GM12872 (cell line): ENCODE measurements at regions not wholly inside any gene's neighbourhood (a gene's known extent, or its start where the extent isn't known, plus 50 kb on each side); places are given as distances from the start of the nearest gene placed in this dataset.

Source experiments
- TF ChIP-seq, protein P1 (sequence below): IDR thresholded peaks from 3 replicates; pipeline ENCODE4 v1.5.1; 2011; ENCODE audit warnings: low read depth, mild to moderate bottlenecking, low read length, moderate library complexity; ENCODE audit not compliant: insufficient read depth

DNA sequence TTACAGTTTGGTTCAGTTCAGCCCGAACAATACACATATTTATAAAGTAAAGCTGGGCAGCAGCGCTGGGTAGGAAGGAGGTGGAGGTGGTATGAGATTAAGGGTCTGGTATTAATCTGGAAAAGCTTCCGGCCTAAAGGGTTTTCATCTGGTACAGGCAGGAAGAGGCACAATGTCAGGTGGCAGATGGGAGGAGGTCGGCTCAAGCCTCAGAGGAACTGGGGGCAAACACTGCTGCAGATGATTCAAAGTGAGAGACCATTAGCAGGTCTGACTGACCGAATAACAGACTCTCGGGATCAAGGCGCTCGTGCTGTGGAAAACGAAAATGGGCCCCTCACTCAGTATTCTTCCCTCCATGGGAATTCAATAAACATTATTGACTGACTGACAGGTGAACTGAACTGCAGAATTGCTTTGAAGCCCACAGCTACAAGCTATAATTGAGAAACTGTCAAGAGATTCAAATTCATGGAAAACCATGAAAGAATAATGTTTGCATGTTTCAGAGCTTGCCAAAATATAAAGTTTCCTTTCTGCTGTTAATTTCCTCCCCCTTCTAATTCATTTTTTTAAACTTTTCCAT lies 75.3 kb downstream of the TMEM167A start:
- TF ChIP-seq, protein P1, sequence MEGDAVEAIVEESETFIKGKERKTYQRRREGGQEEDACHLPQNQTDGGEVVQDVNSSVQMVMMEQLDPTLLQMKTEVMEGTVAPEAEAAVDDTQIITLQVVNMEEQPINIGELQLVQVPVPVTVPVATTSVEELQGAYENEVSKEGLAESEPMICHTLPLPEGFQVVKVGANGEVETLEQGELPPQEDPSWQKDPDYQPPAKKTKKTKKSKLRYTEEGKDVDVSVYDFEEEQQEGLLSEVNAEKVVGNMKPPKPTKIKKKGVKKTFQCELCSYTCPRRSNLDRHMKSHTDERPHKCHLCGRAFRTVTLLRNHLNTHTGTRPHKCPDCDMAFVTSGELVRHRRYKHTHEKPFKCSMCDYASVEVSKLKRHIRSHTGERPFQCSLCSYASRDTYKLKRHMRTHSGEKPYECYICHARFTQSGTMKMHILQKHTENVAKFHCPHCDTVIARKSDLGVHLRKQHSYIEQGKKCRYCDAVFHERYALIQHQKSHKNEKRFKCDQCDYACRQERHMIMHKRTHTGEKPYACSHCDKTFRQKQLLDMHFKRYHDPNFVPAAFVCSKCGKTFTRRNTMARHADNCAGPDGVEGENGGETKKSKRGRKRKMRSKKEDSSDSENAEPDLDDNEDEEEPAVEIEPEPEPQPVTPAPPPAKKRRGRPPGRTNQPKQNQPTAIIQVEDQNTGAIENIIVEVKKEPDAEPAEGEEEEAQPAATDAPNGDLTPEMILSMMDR, result no peak

DNA sequence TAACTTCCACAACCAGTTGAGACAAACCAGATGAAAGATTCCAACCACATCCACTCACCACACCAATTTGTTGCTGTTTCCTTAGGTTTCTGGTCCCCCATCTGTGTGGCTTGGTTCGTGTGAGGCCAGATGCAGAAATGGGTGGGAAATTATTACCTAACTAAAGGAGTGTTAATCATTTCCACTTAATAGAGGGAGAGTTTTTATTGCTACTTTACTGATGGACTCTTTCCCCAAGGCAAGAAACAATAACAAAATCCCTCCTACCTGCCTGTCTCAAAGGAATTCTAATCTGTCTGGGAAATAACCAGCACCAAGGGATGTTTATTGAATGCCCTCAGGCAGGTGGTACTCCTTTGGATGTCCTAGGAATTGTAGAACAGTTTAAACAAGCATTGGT lies 76.3 kb downstream of the TMEM167A start:
- TF ChIP-seq, protein P1, result no peak

DNA sequence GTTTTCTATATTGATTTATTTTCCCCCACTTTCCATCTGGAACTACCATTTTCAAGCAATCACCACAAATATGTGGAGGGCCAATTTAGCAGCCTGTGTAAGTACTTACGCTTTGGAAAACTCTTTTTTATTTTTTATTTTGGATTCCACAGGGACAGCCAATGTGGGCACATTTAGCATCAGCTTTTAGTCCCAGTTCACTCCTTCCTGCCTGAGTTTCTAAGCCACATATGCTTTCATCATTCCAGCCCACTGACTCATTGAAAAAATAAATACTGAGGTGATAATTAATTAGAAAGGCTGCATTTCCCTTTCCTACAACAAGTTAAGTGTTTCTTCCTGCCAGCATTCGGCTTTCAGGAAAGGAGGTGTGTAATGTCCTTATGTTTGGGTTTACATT lies 76.8 kb downstream of the TMEM167A start:
- TF ChIP-seq, protein P1, result no peak

DNA sequence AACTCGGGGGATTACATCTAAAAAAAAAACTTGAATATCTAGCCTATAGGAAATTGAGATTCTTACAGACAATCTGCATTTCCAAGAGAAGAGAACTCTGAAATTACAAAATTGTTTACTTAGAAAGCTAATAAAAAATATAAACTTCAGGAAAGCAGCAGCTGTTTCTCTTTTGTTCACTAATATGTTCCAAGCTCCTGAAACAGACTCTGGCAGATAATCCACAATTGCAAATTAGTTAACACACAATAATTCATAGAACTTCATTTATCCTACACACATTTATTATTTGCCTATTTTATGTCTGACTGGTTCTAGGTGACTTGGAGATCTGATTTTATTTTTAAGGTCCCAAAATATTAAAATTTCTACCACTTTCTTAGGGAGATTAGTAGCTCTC lies 83.8 kb downstream of the TMEM167A start:
- TF ChIP-seq, protein P1, result no peak

DNA sequence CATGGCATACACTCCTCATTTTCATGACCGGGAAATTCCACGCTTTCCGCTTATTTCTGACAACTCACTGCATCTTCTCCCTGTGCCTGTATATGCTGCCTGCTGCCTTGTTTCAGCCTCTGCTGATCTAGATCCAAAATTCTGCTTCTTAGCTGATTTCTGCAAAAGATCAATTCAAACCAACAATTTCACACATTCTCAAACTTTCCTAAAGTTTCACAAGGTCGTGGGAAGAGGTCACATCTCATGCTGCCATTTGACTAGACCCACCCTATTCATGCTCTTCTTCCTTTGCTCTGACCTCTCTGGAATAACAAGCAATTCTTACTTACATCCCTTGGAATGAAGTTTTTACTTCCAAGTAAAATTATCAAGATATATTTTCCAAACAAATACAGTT lies 84.5 kb downstream of the TMEM167A start:
- TF ChIP-seq, protein P1, result no peak

DNA sequence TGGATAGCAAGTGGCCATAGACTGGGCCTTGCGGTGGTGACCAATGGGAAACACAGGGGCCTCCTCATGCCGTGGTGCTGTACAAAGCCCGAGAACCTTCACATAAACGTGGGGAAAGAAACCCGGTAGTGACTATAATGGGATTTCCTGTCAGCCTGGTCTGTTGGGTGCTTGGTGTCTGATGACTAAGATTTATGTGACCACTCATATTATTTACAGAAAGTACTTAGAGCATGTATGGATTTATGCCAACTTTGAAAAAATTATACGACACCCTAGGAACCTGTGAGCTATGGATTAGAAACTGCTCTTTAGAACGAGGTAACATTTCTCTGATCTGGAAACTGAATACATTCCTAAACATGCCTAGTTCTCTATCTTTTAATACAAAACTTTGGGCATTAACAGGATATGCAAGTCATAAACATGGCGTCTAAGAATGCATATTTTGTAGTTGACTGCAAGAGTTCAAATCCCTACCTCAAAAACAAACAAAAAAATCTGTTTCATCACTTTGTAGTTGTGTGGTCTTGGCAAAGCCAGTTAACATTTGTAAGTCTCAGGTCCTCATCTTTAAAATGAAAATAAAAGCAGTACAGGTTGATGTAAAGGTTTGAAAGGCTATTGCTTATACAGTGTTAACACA lies 85.4 kb downstream of the TMEM167A start:
- TF ChIP-seq, protein P1, result no peak

DNA sequence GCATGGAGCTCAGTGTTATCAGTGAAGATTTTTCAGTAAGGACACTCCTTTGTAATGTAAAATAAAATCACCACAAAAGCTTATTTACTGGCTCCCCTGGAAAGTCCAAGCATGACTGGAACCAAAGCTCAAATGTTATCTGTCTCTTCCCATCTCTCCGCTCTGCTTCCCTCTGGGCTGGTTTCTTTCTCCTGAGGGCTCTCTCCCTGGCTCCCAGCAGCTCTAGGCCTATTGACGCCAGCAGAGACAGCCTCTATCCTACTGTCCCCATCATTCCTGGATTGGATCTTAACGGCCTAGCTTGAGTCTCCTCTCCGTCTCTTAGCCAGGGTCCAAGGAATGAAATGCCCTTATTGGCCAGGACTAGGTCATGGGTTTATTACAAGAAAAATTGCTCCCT lies 86.1 kb downstream of the TMEM167A start:
- TF ChIP-seq, protein P1, result no peak
